CD14-positive monocyte (primary cell): ENCODE measurements at regions not wholly inside any gene's neighbourhood (a gene's known extent, or its start where the extent isn't known, plus 50 kb on each side); places are given as distances from the start of the nearest gene placed in this dataset.
"Not testable (repeated sequence)": the region's sequence is repeated elsewhere in the genome, so short reads cannot be mapped to it uniquely, and the experiment has no call there.

Experiments used
- DNase-seq, 3 donors: peaks; one replicate each; pipeline ENCODE4 v3.0.0-alpha.2; 2011 to 2022
- H2AFZ ChIP-seq: 2 replicates; pipeline ENCODE4 v1.6.0; 2012; ENCODE audit warnings: mild to moderate bottlenecking, low read depth, low read length, inconsistent platforms; ENCODE audit not compliant: insufficient read depth, poor library complexity, severe bottlenecking
- H3K27ac ChIP-seq, 2 donors: 1 replicate in 1 of 2; 2 replicates in 1 of 2; pipeline ENCODE4 v1.5.1; 2012 to 2013; ENCODE audit warnings: low read length in 2 of 2, control low read depth in 1 of 2, inconsistent platforms in 1 of 2, low read depth in 1 of 2, mild to moderate bottlenecking in 1 of 2
- H3K27me3 ChIP-seq, 2 donors: one replicate each; pipeline versions ENCODE4 v1.6.0 to v1.6.1; 2011 to 2013; ENCODE audit warnings: low read length in 2 of 2; ENCODE audit not compliant: control insufficient read depth in 2 of 2, insufficient read depth in 2 of 2
- H3K36me3 ChIP-seq, 2 donors: replicated peaks in 1 of 2; 1 replicate in 1 of 2; 2 replicates in 1 of 2; pipeline versions ENCODE4 v1.5.1 to v1.6.1; 2012 to 2013; ENCODE audit warnings: low read length in 2 of 2, control low read depth in 1 of 2, inconsistent platforms in 1 of 2, mild to moderate bottlenecking in 1 of 2; ENCODE audit not compliant: insufficient read depth in 2 of 2, control insufficient read depth in 1 of 2
- H3K4me1 ChIP-seq, 2 donors: 1 replicate in 1 of 2; 2 replicates in 1 of 2; pipeline versions ENCODE4 v1.5.1 to v1.6.1; 2012 to 2013; ENCODE audit warnings: low read length in 2 of 2, control low read depth in 1 of 2, inconsistent platforms in 1 of 2, mild to moderate bottlenecking in 1 of 2, moderate library complexity in 1 of 2; ENCODE audit not compliant: insufficient read depth in 2 of 2, control insufficient read depth in 1 of 2
- H3K4me2 ChIP-seq: replicated peaks from 2 replicates; pipeline ENCODE3; 2012; ENCODE audit warnings: low read length, moderate library complexity, mild to moderate bottlenecking; ENCODE audit not compliant: poor library complexity, severe bottlenecking; ENCODE audit errors: extremely low read depth
- H3K4me3 ChIP-seq, 3 experiments: fragments of 200-600 bp in 1 of 3; sonication (generic) in 1 of 3; replicated peaks in 1 of 3; 1 replicate in 2 of 3; 2 replicates in 1 of 3; pipeline ENCODE4 v1.5.1; 2011 to 2013; ENCODE audit warnings: low read length in 3 of 3, mild to moderate bottlenecking in 3 of 3, control low read depth in 2 of 3, low read depth in 2 of 3, inconsistent platforms in 1 of 3, moderate library complexity in 1 of 3
- H3K79me2 ChIP-seq: 2 replicates; pipeline ENCODE4 v1.6.0; 2012; ENCODE audit warnings: mild to moderate bottlenecking, control low read depth, inconsistent platforms, low read length, moderate library complexity; ENCODE audit not compliant: insufficient read depth
- H3K9ac ChIP-seq: 2 replicates; pipeline ENCODE4 v1.6.0; 2017; ENCODE audit warnings: low read length, mild to moderate bottlenecking; ENCODE audit not compliant: insufficient read depth, poor library complexity, severe bottlenecking
- H3K9me3 ChIP-seq, 2 donors: replicated peaks in 1 of 2; 1 replicate in 1 of 2; 2 replicates in 1 of 2; pipeline versions ENCODE4 v1.5.1 to v1.6.1; 2012 to 2013; ENCODE audit warnings: low read length in 2 of 2, control low read depth in 1 of 2; ENCODE audit not compliant: control insufficient read depth in 1 of 2, insufficient read depth in 1 of 2
- H4K20me1 ChIP-seq: 2 replicates; pipeline ENCODE4 v1.6.0; 2012; ENCODE audit warnings: mild to moderate bottlenecking, low read length, control low read depth, moderate library complexity; ENCODE audit not compliant: insufficient read depth
- H3K27ac Mint-ChIP-seq, 7 donors: one replicate each; pipeline ENCODE4 v1.8.0; 2020; ENCODE audit warnings: mild to moderate bottlenecking in 7 of 7, mixed read lengths in 7 of 7, moderate library complexity in 6 of 7, inconsistent platforms in 2 of 7
- H3K27me3 Mint-ChIP-seq, 3 donors: one replicate each; pipeline ENCODE4 v1.8.0; 2021 to 2022; ENCODE audit warnings: low read depth in 3 of 3, mild to moderate bottlenecking in 3 of 3, mixed read lengths in 3 of 3, moderate library complexity in 3 of 3, inconsistent platforms in 1 of 3
- H3K36me3 Mint-ChIP-seq, 2 donors: one replicate each; pipeline ENCODE4 v1.8.0; 2020; ENCODE audit warnings: mixed read lengths in 2 of 2, inconsistent platforms in 1 of 2, mild to moderate bottlenecking in 1 of 2
- H3K4me1 Mint-ChIP-seq: one replicate; pipeline ENCODE4 v1.8.0; 2020; ENCODE audit warnings: mild to moderate bottlenecking, mixed read lengths
- H3K4me3 Mint-ChIP-seq, 2 donors: one replicate each; pipeline ENCODE4 v1.8.0; 2020; ENCODE audit warnings: mild to moderate bottlenecking in 2 of 2, mixed read lengths in 2 of 2, moderate library complexity in 1 of 2
- H3K9me3 Mint-ChIP-seq, 7 donors: one replicate each; pipeline ENCODE4 v1.8.0; 2020 to 2022; ENCODE audit warnings: mixed read lengths in 7 of 7, mild to moderate bottlenecking in 6 of 7, moderate library complexity in 6 of 7, inconsistent platforms in 2 of 7
- CTCF ChIP-seq: fragments of 200-600 bp; IDR thresholded peaks from one replicate; pipeline ENCODE4 v1.8.0; 2022; ENCODE audit warnings: antibody characterized with exemption, mild to moderate bottlenecking
- WGBS: methylation state at CpG from one replicate; pipeline ENCODE4 v1.1.5; 2013; ENCODE audit warnings: missing lambda C conversion rate; ENCODE audit not compliant: insufficient coverage; 5-methylcytosine and 5-hydroxymethylcytosine counted together
- intact Hi-C, 2 donors: fragments of 100-400 bp; cut with micrococcal nuclease; formaldehyde crosslinking; loops; one replicate each; pipeline versions ENCODE4 v1.15.0 to v1.15.1; 2023

DNA sequence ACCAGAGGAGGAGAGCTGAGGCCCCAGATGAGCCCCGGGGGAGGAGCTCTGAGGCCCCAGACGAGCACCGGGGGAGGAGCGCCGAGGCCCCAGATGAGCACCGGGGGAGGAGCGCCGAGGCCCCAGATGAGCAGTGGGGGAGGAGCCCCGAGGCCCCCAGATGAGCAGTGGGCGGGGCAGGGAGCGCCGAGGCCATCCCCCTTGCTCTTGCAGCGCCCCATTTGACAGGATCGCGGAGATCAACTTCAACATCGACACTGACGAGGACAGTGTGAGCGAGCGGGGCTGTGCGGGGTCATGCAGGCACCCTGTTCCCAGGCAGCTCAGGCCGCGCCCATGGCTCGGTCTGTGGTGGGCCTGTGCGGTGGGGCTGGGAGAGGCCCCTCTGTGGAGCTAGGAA, 199.6 kb downstream of the LIPI start:
- H3K4me3 Mint-ChIP-seq, H3K36me3 ChIP-seq, H3K36me3 Mint-ChIP-seq, H3K27me3 Mint-ChIP-seq, H3K4me1 ChIP-seq, H3K27ac Mint-ChIP-seq, H3K4me3 ChIP-seq, intact Hi-C loops, H3K9me3 Mint-ChIP-seq, H3K79me2 ChIP-seq, H3K27me3 ChIP-seq, H3K27ac ChIP-seq, H3K9ac ChIP-seq, H2AFZ ChIP-seq, DNase-seq, H3K4me2 ChIP-seq, H3K9me3 ChIP-seq, H3K4me1 Mint-ChIP-seq, H4K20me1 ChIP-seq: not testable (repeated sequence)
- 95% methylated on average over 24 of the region's 24 CpGs for WGBS

- no peak for TF ChIP-seq CTCF
- no peaks in the 10 kb centered on the region for H3K4me1 Mint-ChIP-seq
- no peaks in the 10 kb centered on the region for H3K79me2 ChIP-seq
- no peak for DNase-seq
- no peak overlapping the region for H3K4me2 ChIP-seq
- no peaks in the 10 kb centered on the region for H3K27me3 ChIP-seq
- H3K9me3 ChIP-seq, result no peaks in the 10 kb centered on the region
- 93% methylated on average over 5 of the region's 8 CpGs for WGBS
- H3K27ac ChIP-seq, result no peak overlapping the region
- no peaks in the 10 kb centered on the region for H3K36me3 Mint-ChIP-seq
- H3K36me3 ChIP-seq, result no peaks in the 10 kb centered on the region
- H3K4me3 ChIP-seq, result no peak overlapping the region
- no peak overlapping the region for H3K27ac Mint-ChIP-seq
- H3K27me3 Mint-ChIP-seq, result peaks cover 0 to 4% (median 3%) of the 10 kb centered on the region in 3 donors
- H3K4me1 ChIP-seq, result no peaks in the 10 kb centered on the region
- no peak overlapping the region for H2AFZ ChIP-seq
- peaks cover 0 to 5% (median 0%) of the 10 kb centered on the region in 7 donors for H3K9me3 Mint-ChIP-seq
- no peaks in the 10 kb centered on the region for H4K20me1 ChIP-seq
- H3K4me3 Mint-ChIP-seq, result no peak overlapping the region
- intact Hi-C loops, result no loop called here
- no peak overlapping the region for H3K9ac ChIP-seq
These were observed 200.0 kb downstream of the LIPI start for GRCh38 chr21:14010729-14011128.

DNA sequence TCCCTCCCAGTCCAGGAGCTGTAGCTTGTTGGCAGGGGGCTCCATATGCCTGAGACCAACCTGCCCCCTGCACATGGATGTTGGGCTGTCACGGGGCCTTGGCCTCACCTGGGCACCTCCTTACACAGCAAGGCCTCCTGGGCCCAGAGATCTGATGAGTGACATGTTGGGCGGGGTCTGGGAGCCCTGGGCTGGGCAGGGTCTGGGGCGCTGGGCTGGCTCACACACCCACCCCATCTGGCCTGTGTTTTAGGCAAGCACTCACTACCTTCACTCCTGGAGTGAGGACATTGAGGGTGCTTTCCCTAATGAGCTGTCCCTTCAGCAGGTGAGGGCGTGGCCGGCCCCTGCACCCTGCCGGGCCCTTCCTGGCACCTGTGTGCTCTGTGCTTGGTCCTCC, 200.8 kb downstream of the LIPI start:
- H3K4me3 ChIP-seq, H3K9me3 ChIP-seq, H3K9ac ChIP-seq, H3K4me1 Mint-ChIP-seq, H3K79me2 ChIP-seq, H3K36me3 ChIP-seq, H2AFZ ChIP-seq, H3K9me3 Mint-ChIP-seq, intact Hi-C loops, H3K4me3 Mint-ChIP-seq, H3K27ac Mint-ChIP-seq, H4K20me1 ChIP-seq, H3K4me2 ChIP-seq, H3K27me3 Mint-ChIP-seq, H3K36me3 Mint-ChIP-seq, H3K4me1 ChIP-seq, H3K27me3 ChIP-seq, DNase-seq, H3K27ac ChIP-seq: not testable (repeated sequence)
- whole genome bisulfite sequencing, result 100% methylated on average over 1 of the region's 6 CpGs

DNA sequence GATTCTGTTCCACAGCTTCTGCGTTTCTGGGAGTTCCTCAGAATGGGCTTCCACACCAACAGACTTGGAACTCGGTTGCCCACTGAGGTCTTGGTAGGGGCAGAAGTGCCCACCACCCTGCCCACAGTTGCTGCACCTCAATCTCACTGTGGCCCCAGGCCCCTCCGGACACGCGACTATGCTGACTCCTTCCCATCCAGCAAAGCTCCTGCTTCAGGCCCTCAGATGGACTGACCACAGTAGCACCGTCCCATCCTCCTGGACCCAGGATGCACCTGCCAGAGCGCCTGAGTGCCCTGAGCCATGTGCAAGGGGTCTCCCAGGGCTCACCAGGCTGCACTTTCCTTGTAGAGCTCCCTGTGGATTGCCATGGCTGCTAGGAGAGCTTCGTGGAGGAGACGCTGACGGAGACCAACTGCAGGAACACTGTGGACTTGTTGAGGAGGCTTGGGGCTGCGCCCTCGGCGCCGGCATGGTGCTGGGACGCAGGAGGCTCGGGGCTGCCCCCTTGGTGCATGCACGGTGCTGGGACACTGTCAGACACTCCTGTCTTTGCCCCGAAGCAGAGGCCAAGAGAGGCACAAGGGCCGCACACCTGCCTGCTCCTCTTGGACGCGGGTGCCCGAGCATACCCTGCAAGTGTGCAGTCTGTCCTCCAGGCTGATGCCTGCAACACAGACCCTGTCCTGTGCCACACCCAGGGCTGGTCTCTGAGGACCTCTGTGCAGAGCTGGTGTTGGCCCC, 201.3 kb downstream of the LIPI start:
- H3K27me3 Mint-ChIP-seq, H2AFZ ChIP-seq, H3K4me3 Mint-ChIP-seq, H3K27ac ChIP-seq, H3K9ac ChIP-seq, intact Hi-C loops, H3K36me3 Mint-ChIP-seq, H3K4me1 ChIP-seq, H3K4me2 ChIP-seq, DNase-seq, H3K4me3 ChIP-seq, H3K27me3 ChIP-seq, H3K9me3 Mint-ChIP-seq, H3K79me2 ChIP-seq, H3K27ac Mint-ChIP-seq, H3K4me1 Mint-ChIP-seq, H3K36me3 ChIP-seq, H4K20me1 ChIP-seq, H3K9me3 ChIP-seq: not testable (repeated sequence)
- WGBS, result 89% methylated on average over 21 of the region's 22 CpGs
